Embryonic facial prominence (tissue), 1 donor: ENCODE measurements at regions not wholly inside any gene's neighbourhood (a gene's known extent, or its start where the extent isn't known, plus 50 kb on each side); places are given as distances from the start of the nearest gene placed in this dataset.

ENCODE experiments used
- DNase-seq: peaks from one replicate; pipeline ENCODE4 v3.0.0-alpha.2; 2016; ENCODE audit errors: extremely low spot score

GRCh38 chr6:108751851-108752732, 96.1 kb upstream of the ARMC2 start:
- DNase-seq = no peak

- DNase-seq = no peak
Measured at GRCh38 chr6:108752733-108753590, 95.3 kb upstream of the ARMC2 start.

DNA sequence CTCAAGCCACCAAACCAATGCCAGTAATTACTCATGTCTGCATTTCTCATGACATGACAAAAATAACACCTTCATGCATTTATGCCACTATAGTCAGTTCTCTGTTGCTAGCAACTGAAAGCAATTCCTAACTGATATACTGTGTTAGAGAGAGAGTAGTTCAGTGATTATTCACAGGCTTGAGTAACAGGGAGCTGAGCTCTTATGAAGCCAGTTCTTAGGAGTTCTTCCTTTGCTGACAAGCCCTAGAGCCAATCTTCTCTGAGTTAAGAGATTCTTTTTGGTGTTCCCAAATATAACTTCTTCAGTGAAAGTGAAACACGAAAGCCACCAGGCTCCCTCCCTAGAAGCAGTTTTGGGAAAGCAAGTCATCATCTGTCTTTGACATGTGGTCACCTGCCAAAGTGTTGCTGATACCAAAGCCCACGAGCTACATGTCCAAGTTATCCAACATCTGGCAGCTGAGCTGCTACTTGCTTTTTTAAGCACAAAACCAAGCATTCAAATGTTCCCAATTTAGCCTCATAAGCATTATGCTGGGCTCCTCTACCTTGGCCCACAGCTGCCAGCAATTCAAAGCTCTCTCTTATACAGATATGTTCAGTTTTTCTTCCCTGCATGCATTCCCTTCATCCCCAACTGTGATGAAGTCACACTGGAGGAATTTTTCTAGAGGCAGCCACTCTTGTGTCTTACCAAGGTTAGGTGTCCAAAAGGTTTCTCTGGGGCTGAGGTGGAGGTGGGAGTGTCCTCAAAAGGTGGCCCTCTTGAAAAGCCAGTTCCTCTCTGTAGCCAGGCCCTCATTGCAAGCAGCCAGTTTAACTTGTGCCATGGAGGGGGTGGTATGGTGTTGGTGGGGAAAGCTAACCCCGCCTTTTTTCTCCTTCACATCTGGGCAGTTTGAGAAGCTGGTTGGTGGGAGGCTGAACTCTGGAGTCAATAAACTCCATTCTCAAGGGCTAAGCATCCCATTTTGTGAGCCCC, 92.7 kb upstream of the ARMC2 start:
- no peak for DNase-seq

DNA sequence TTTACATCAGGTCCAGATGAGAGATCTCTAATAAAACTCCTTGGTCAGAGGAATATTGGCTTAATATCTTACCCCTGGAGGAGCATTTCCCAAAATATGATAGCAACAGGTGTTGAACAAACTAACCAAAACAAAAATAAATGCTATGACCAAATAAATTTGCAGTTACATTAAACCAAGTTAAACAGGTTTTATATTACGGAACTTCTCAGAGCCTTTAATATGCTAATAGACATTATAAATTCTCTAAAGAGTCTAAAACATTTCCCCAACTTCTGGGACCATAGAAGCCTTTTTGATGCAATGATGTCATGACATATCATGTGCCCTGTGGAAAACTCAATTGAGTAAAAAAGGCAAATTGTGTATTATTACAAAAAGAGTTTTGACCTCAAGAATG, 90.9 kb upstream of the ARMC2 start:
- DNase-seq = no peak

- DNase-seq = no peak
Measured at GRCh38 chr6:108758884-108759283, 89.3 kb upstream of the ARMC2 start.

GRCh38 chr6:108760126-108761050, 87.8 kb upstream of the ARMC2 start:
- DNase-seq = no peak

DNA sequence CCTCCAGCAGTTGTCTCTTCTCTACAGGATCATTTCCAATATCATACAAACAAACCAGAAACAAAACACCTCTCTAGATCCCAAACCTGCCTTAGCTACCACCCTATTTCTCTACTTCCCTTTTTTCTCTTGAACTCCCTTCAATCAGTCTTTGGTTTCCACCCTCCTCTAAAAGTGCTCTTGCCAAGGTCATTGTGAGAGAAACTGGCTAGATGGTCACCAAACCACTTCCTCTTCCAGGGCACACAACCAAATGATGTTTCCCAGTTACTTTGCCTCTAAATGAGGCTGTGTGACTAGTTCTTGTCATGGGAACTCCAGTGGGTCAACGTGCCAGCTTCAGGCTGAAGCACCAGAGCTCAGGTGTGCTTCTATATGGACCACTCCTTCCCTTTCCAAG, 85.8 kb upstream of the ARMC2 start:
- no peak for DNase-seq

- no peak for DNase-seq
Measured at GRCh38 chr6:108763931-108764579, 84.2 kb upstream of the ARMC2 start.

- no peak for DNase-seq
Measured at GRCh38 chr6:108764580-108764950, 83.7 kb upstream of the ARMC2 start.

- DNase-seq = no peak
Measured at GRCh38 chr6:108765495-108765894, 82.7 kb upstream of the ARMC2 start.

DNA sequence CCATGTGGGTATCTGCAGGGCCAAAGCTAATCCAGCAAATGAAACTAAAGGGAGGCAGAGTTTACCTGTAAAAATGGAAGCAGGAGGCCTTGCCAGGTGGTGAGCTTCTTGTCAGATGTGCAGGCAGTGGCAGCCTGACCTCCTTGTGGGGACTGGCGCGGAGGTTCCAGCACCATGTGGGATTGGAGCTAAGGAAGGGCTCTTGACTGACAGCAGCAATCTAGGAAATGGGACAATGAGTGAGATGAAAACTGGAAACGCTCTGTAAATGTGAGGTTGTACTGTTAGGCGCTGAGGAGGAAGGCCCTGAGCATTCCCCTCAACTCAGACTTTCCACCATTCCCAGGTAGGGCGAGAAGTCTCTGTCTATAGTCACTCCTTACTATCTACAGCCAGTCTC, 81.8 kb upstream of the ARMC2 start:
- DNase-seq = no peak

DNA sequence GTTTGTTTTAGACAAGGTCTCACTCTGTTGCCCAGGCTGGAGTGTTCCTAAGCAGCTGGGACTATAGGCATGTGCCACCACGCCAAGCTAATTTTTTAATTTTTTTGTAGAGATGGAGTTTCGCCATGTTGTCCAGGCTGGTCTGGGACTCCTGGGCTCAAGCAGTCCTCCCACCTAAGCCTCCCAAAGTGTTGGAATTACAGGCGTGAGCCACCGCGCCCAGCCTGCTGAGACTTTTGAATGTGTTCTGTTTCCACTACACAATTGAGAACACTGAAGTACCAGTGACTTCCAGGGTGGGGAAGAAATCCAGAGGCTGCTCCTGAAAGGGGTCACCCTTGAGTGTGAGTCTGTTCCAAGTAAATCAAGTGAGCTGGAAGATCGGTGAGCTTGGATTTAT, 81.3 kb upstream of the ARMC2 start:
- no peak for DNase-seq

DNA sequence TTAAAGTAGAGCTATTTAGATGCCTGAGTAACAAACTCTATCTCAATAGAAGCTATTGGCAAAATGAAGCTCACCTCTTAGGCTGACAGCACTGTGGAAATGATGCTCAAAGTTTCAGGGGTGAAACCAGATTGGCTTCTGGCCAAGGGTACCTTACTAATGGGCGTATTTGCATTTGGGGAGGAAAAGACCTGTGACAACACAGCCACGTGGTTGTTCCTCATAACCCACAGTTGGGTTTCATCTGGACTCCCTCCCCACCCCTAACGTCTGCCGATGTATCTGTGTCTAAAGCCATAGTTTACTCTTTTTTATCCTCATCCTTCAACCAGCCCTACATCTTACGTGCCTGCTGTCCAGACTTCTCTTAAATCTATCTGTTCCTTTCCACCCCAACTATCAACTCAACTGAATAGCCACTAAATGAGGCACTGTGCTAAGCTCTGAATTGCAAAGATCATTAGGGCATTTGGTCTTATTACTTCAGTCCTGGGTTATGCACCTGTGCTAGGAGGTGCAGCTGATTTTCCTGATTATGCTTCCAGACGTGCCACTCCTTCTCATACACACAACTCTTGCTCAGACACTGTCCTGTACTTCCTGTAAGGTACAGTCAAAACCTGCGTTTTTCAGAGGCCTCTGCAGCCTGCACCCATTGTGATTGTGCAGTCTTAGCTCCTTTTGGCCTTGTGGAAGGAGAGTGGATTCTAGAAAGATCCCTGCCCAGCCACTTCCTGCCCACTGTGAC, 80.6 kb upstream of the ARMC2 start:
- no peak for DNase-seq

DNA sequence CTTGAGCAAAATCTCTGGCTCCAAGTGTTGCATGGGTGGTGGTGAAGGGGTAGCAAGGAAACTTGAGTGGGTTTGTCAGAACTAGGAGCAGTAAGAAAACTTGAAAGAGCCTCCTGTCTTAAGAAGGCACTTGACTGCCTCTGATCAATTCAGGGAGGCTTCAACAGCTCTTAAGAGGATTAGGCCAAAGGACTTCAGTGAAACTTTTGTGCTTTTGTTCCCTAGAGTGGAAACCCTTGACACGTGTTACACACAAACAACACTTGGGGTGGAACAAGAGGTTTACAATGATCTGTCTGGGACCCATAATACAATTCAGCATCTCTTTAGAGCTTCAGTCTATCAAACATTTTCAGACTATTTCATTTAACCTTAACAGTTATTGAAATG, 80.1 kb upstream of the ARMC2 start:
- DNase-seq = no peak

GRCh38 chr6:108768792-108769524, 79.3 kb upstream of the ARMC2 start:
- no peak for DNase-seq

GRCh38 chr6:108771421-108771820, 76.8 kb upstream of the ARMC2 start:
- no peak for DNase-seq

GRCh38 chr6:108774555-108774954, 73.7 kb upstream of the ARMC2 start:
- DNase-seq = no peak

DNA sequence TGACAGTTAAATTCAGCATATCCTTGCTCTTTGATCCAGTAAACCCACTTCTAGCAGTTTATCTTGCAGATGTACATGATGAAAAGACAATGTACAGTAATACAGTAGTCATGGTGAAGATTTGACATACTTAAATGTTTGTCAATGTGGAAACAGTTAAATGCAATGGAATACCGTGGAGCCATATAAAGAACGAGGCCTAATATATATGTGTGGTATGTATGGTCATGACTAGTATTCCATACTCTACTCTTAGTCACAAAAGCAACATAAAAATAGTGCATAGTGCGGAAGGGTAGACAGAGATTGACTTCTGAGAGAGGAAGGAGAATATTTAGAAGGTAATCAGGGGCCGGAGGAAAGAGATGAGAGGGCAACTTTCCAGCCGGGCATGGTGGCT, 70.7 kb upstream of the ARMC2 start:
- DNase-seq = no peak
